ENCODE measurements at regions not wholly inside any gene's neighbourhood (a gene's known extent, or its start where the extent isn't known, plus 50 kb on each side); places are given as distances from the start of the nearest gene placed in this dataset.

DNA sequence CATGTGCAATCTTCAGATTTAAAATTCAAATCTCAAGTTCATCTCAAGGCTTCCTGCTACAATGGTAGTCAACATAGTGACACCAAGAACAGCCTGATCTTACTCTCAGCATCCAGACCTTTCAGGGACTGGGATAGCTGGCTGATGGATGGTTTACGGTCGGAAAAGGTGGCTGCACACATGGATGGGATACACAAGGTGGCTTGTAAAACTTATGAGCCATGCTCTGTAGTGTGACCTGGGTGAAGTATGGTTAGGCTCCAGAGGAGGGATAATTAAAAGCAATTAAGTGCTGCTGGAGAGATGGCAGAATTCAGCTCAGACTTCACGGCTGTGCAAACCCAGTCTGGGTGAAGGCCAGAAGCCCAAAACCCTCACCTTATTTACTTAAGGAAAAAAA is 379.5 kb downstream of the NFIB start:
- Histone ChIP-seq H3K27me3 (no peaks in the 10 kb centered on the region), H3K4me3 (no peak overlapping the region), H3K9me3 (no peaks in the 10 kb centered on the region), H3K27ac (replicated peaks in 1 of 4) (no peak overlapping the region), H3K36me3 (no peaks in the 10 kb centered on the region), H3K4me1 (peaks cover 2 to 9% (median 3%) of the 10 kb centered on the region in 4 donors)
- intact Hi-C loops (cut with DNase I) = no loop called here
- TF ChIP-seq EP300 (IDR thresholded peaks at IDR 0.05) = no peak
- TF ChIP-seq POLR2AphosphoS5 (IDR thresholded peaks at IDR 0.05) = no peak
- TF ChIP-seq CTCF (IDR thresholded peaks at IDR 0.05) = no peak
- no peak for TF ChIP-seq POLR2A (IDR thresholded peaks at IDR 0.05; ENCODE audit: low read depth)
- no peak for DNase-seq (ENCODE audit: extremely low spot score)
- WGBS = 96% methylated on average over 3 of the region's 3 CpGs

- Histone ChIP-seq H3K9me3 (no peaks in the 10 kb centered on the region), H3K4me3 (no peak overlapping the region), H3K27ac (replicated peaks in 1 of 4) (no peak overlapping the region), H3K4me1 (peaks cover 0 to 7% (median 0%) of the 10 kb centered on the region in 4 donors), H3K36me3 (no peaks in the 10 kb centered on the region), H3K27me3 (no peaks in the 10 kb centered on the region)
- intact Hi-C loops (cut with DNase I) = no loop called here
- WGBS = 95% methylated on average over 1 of the region's 1 CpG
- TF ChIP-seq CTCF (IDR thresholded peaks at IDR 0.05) (no peak), EP300 (IDR thresholded peaks at IDR 0.05) (no peak), POLR2A (IDR thresholded peaks at IDR 0.05; ENCODE audit: low read depth) (no peak), POLR2AphosphoS5 (IDR thresholded peaks at IDR 0.05) (no peak)
- DNase-seq (ENCODE audit: extremely low spot score) = no peak
Observed at GRCh38 chr9:13933268-13933656, 380.7 kb downstream of the NFIB start.

- WGBS = 76% methylated on average over 9 of the region's 9 CpGs
- Histone ChIP-seq H3K4me3 (no peak overlapping the region), H3K4me1 (peaks cover 0 to 7% (median 0%) of the 10 kb centered on the region in 4 donors), H3K27me3 (no peaks in the 10 kb centered on the region), H3K36me3 (no peaks in the 10 kb centered on the region), H3K9me3 (no peaks in the 10 kb centered on the region), H3K27ac (replicated peaks in 1 of 4) (no peak overlapping the region)
- TF ChIP-seq EP300 (IDR thresholded peaks at IDR 0.05) (no peak), CTCF (IDR thresholded peaks at IDR 0.05) (no peak), POLR2AphosphoS5 (IDR thresholded peaks at IDR 0.05) (no peak), POLR2A (IDR thresholded peaks at IDR 0.05; ENCODE audit: low read depth) (no peak)
- intact Hi-C loops (cut with DNase I) = no loop called here
- no peak for DNase-seq (ENCODE audit: extremely low spot score)
Observed at GRCh38 chr9:13932528-13933267, 381.2 kb downstream of the NFIB start.

DNA sequence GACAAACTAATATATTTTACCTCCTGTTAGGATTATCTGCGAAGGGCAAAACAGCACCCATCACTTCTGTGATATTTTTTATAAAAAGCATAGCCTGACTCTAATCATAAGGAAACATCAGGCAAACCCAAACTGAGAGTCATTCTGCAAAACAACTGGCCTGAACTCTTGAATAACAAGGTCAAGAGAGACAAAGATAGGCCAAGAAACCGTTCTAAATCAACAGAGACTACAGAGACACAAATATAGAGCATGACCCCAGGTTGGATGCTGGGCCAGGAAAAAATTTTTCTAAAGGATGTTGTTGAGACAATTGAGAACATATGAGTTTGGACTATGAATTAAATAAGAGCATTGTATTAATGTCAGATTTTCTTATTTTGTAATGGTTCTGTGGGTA is 384.9 kb downstream of the NFIB start:
- WGBS = 73% methylated on average over 2 of the region's 2 CpGs
- Histone ChIP-seq H3K27ac (replicated peaks in 1 of 4) (no peak overlapping the region), H3K4me3 (no peak overlapping the region), H3K36me3 (no peaks in the 10 kb centered on the region), H3K27me3 (no peaks in the 10 kb centered on the region), H3K4me1 (peaks cover 0 to 7% (median 0%) of the 10 kb centered on the region in 4 donors), H3K9me3 (no peaks in the 10 kb centered on the region)
- TF ChIP-seq CTCF (IDR thresholded peaks at IDR 0.05) = no peak
- TF ChIP-seq EP300 (IDR thresholded peaks at IDR 0.05) = no peak
- no peak for TF ChIP-seq POLR2A (IDR thresholded peaks at IDR 0.05; ENCODE audit: low read depth)
- no peak for TF ChIP-seq POLR2AphosphoS5 (IDR thresholded peaks at IDR 0.05)
- intact Hi-C loops (cut with DNase I) = no loop called here
- DNase-seq (ENCODE audit: extremely low spot score) = no peak

DNA sequence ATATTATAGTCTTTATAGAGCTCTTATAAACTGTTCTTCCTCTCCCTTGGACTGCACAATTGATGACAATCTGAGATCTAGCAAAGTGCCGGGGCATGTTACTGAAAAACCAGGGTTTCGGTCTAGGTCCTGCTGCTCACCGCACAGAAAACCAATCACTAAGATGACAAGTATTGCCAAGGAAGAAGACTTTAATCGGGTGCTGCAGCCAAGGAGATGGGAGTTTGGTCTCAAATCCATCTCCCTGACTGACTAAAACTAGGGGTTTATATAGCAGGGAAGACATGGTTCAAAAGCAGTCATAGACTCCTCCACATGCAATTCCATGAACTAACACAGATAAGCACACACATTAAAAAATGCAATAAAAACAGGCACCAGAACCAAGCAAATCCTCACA is 390.6 kb downstream of the NFIB start:
- no peaks in the 10 kb centered on the region for H3K27me3 ChIP-seq
- no peak for TF ChIP-seq POLR2AphosphoS5 (IDR thresholded peaks at IDR 0.05)
- TF ChIP-seq EP300 (IDR thresholded peaks at IDR 0.05) = no peak
- no peak for TF ChIP-seq POLR2A (IDR thresholded peaks at IDR 0.05; ENCODE audit: low read depth)
- no peak for TF ChIP-seq CTCF (IDR thresholded peaks at IDR 0.05)
- no peak overlapping the region for H3K4me3 ChIP-seq
- 95% methylated on average over 4 of the region's 4 CpGs for WGBS
- no peaks in the 10 kb centered on the region for H3K36me3 ChIP-seq
- no peaks in the 10 kb centered on the region for H3K9me3 ChIP-seq
- H3K27ac ChIP-seq (replicated peaks in 1 of 4) = no peak overlapping the region
- no peak for DNase-seq (ENCODE audit: extremely low spot score)
- no peaks in the 10 kb centered on the region for H3K4me1 ChIP-seq
- intact Hi-C loops (cut with DNase I) = no loop called here

All from esophagus muscularis mucosa (tissue), 4 donors.